ENCODE measurements at regions not wholly inside any gene's neighbourhood (a gene's known extent, or its start where the extent isn't known, plus 50 kb on each side); places are given as distances from the start of the nearest gene placed in this dataset.

DNA sequence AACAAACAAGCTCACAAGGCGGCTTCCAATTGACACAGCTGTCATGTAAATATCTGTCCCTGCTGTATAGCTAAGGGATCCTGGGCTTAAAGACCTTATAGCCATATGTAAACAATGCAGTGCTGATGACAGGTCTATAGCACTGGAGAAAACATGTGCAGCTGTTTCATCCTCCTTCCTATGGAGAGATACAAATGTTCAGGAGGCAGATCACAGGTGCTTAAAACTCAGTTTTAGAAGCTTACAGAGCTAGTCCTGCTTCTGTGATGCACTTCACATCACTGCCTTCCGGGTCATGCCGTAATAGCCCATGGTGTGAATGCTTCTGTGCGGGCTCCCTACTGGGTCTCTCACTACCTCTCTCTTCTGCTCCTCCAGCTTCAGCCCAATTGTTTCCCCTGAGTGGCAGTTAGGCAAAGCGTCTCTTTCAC, 262.4 kb upstream of the CHST9 start:
- in situ Hi-C loops (cut with HindIII; ENCODE audit: low sequenced_read_pairs) = no loop called here
- DNase-seq (ENCODE audit: low spot score) = no peak

DNA sequence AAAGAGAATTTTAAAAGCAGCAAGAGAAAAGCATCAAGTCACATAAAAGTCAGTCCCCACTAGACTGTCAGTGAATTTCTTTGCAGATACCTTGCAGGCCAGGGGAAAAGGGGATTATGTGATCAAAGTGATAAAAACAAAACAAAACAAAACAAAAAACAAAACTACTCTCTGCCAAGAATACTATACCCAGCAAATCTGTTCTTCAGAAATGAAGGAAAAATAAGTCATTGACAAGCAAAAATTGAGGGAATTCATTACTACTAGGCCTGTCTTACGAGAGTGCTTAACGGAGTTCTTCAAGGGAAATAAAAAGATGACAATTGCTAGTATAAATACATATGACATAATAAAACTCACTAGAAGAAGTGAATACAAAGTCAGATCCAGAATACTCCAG, 245.5 kb upstream of the CHST9 start:
- in situ Hi-C loops (cut with HindIII; ENCODE audit: low sequenced_read_pairs) = no loop called here
- no peak for DNase-seq (ENCODE audit: low spot score)

DNA sequence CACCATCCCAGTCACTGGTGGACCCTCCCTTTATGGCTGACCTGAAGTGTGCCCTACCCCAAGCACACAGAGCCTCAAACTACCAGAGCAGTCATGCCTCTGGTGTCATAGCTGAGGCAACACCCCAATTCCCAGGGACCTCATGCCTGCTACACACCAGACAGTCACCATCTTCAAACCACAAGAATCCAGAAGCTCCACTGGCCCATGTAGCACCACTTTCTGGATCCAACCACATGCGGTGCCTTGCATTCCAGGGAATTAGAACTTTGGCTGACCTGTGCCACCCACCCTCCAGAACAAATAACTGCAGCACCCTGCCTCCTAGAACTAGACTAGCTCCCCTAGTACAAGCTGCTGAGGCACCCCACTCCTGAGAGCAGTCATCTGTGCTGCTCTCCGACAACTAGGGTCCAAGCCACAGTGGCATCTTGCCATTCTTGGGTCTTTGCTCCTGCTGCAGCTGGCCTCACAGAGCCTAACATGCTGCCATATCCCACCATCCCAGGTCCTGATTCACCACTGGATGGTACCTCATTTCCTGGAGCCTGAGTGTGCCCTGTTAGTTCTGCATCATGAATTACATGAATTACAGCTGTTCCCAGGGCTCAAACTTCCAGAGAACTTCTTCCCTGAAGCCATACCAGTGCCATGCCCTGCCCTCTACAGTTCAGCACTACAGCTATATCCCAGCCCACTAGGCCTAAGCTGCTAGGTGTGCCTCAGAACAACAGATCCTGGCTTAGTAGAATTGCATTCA, 243.8 kb upstream of the CHST9 start:
- DNase-seq (ENCODE audit: low spot score) = no peak
- in situ Hi-C loops (cut with HindIII; ENCODE audit: low sequenced_read_pairs) = no loop called here

DNA sequence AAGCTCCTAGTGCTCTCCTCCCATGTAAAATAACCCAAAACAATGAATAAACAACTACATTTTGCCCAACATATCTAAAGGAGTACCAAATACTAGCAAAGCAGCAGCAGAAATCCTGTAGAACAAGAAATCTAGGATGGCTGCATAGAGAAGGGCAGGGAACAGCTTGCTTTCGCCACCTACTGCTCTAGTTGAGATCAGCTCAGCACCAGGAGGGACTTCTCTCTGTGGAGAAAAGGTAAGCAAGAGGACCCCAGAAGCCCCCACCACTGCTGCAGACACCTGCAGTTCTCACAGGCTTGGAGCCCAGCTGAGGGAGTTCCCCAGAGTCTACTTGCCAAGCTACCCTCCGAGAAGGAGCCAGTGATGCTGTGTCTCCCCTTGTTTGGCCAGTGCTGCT, 243.0 kb upstream of the CHST9 start:
- in situ Hi-C loops (cut with HindIII; ENCODE audit: low sequenced_read_pairs) = no loop called here

DNA sequence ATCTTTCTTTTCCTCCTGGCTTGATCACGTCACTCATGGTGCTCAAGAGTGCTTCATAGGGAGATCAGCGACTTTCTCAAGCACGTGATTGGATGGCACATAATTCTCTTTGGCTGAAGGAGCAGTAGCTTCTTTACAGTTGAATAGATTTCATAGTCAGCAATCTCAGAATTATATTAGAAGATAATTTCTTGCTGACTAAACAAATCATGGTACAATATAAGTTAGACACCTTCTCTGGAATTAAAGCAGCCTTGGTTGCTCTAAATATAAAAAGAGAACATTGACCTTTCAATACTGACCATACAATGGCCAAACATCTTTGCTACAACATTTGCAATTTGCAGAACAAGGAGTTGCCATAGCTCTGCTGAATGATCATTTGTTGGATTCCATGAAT, 238.5 kb upstream of the CHST9 start:
- DNase-seq (ENCODE audit: low spot score) = no peak
- in situ Hi-C loops (cut with HindIII; ENCODE audit: low sequenced_read_pairs) = no loop called here

More for the DNA sequence above, 243.0 kb upstream of the CHST9 start:
- no peak for DNase-seq (ENCODE audit: low spot score)

DNA sequence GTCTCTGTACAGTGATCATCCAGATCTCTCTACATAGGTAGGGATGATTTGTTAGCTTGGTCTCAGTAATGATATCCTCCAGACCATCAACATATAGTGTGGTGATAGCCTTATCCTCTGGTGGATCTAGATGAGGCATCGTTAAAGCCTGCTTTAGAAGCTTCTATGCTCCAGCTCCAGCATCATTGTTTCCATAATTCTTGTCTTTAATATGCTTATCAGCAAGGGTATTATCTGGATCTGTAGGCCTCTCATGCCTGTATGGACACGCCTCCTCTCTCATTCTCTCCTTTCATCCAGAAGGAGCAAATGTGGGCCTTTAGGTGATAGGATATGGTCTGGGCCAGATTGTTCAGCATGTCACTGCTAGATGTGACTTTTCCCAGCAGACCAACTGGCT, 234.5 kb upstream of the CHST9 start:
- in situ Hi-C loops (cut with HindIII; ENCODE audit: low sequenced_read_pairs) = no loop called here
- DNase-seq (ENCODE audit: low spot score) = no peak

DNA sequence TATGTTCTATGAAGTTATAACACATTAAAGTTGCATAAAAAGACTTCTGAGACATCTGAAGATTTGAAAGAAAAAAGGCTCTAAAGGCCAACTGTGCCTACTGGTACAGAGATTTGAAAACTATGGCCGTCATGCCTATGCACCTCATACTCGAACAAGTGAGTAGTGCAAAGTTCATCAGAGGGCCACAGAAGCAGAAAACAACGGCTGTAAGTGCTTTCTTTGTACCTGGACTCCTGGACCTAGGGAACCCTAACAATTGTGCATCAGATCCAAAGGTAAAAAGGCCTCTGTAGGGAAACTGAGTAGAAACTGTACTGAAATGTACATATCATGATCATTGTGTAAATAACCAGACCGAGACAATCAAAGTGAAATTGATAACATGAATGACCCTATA, 230.4 kb upstream of the CHST9 start:
- DNase-seq (ENCODE audit: low spot score) = no peak
- in situ Hi-C loops (cut with HindIII; ENCODE audit: low sequenced_read_pairs) = no loop called here

DNA sequence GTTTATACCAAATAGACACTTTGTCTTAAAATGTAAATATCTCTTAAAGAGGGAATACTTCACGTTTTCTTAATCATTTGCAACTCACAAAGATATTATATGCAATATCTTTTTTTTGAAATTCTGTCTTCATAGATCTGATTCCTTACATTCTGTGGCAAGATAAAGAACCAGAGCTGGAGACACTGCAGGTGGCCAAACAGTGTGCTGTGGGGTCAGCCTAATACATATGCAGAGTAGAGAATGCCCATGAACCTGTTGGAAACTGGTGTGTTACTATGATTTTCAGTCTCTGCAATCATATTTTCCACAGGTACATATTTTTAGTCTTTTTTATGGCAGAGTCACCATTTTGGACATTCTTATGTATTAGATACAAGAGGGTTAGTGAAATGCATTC, 229.6 kb upstream of the CHST9 start:
- DNase-seq (ENCODE audit: low spot score) = no peak
- in situ Hi-C loops (cut with HindIII; ENCODE audit: low sequenced_read_pairs) = no loop called here

DNA sequence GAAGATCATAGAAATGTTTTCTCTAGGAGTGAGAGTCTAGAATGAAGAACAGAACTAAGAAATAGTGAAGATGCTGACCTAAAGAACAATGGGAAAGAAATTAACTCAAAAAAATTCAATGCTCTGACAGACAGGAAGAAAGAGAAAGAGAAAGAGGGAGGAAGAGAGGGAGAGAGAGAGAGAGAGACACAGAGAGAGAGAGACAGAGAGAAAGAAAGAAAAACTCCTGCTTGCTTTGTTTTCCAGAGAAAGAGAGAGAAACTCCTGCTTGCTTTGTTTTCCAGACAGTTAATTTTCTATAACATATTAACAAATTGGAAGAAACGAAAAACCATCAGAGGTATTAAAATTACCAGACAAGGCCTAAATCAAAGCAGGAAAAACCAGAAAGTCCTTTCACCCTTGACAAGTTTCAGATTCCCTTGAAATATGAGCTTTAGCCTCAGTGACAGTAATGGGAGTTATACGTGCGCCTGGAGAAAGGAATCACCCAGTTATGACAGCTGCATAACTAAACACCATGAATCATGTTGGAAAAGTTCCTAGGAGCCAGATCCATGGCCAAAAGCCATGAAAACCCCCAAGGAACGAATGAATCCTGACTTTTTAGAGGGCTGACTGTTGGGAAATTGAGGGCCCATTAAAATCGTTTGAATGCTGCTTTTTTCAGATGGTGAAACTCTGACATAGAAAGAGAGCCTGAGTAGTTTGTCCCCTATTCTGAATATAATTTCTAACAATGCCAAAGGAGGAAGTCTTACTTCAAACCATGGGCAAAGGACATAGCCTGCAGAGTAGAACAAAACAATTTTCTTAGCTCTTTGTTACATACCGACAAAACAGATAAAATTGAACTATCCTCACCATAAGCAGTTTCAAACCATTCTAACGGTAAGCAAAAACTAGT, 228.6 kb upstream of the CHST9 start:
- in situ Hi-C loops (cut with HindIII; ENCODE audit: low sequenced_read_pairs) = no loop called here

DNA sequence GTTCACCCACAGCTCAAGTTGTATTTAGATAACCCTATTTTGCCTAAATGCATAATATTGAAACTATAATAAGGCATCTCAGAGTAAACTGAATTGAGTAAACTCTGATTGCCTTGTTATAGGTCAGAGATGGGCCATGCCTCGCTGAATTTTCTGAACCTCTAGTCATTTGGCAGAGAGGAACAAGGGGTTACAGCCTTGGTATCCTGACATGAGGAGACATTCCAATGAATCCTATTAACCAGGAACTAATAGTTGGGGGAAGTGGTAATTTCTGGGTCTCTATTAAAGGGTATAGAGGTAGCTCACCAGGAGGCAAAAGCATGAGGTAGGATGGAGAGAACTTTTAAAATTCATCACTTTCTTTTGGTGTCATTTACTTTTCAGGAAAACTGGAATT, 227.4 kb upstream of the CHST9 start:
- DNase-seq (ENCODE audit: low spot score) = no peak
- in situ Hi-C loops (cut with HindIII; ENCODE audit: low sequenced_read_pairs) = no loop called here

More for the DNA sequence above, 228.6 kb upstream of the CHST9 start:
- DNase-seq (ENCODE audit: low spot score) = no peak

DNA sequence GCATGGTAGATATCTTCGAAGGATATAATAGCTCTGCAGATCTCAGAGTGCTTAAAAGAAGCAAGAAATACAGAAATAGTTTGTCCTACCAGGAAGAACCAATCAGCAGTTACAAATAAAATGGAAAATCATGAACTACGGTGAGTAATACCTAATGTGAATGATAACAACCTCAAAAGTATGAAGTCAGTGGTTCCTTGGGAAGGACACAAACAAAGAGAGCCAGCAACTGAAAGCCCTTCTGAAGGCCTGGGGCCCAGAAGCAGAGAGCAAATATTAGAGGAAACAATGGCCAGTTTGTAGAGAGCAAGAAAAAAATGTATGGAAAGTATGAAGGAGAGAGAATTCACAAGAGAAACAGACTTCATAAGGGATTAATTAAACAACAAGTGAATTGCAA, 226.8 kb upstream of the CHST9 start:
- DNase-seq (ENCODE audit: low spot score) = no peak
- in situ Hi-C loops (cut with HindIII; ENCODE audit: low sequenced_read_pairs) = no loop called here

DNA sequence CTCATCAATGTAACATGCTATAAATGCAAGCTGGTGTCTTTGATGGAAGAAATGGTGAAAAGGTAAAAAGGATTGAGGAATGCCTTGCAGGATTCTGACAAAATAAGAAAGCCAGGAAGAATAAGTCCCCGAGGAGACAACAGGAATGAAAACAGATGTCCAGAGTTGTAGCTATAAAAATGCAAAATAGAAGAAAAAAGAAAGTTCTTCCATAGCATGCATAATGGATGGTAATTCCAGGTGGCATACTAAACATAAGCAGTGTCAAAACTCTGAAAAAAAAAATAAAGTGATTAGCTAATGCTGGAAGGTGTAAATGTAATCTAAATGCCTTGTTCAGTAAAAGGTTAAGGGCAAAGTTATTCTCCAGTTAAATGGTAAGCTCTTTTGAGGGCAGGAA, 225.9 kb upstream of the CHST9 start:
- in situ Hi-C loops (cut with HindIII; ENCODE audit: low sequenced_read_pairs) = no loop called here
- no peak for DNase-seq (ENCODE audit: low spot score)

DNA sequence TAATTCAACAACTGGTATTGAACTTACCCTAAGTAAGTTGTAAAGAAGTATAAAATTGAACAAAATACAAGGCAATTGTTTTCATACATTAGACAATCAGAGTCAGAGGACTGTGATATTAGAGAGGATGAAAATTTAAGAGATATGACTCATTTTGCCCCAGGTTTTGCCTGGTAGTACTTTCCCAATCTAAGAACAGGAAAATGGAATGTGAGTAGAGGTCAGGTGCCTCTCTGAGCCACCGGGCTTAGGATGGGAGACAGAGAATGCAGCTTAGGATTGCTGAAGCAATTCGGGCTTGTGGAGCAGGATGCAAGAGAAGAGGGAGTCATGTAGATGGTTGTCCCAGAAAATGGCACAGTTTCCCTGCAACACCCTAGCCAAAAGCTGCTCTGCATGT, 219.7 kb upstream of the CHST9 start:
- in situ Hi-C loops (cut with HindIII; ENCODE audit: low sequenced_read_pairs) = no loop called here
- no peak for DNase-seq (ENCODE audit: low spot score)

DNA sequence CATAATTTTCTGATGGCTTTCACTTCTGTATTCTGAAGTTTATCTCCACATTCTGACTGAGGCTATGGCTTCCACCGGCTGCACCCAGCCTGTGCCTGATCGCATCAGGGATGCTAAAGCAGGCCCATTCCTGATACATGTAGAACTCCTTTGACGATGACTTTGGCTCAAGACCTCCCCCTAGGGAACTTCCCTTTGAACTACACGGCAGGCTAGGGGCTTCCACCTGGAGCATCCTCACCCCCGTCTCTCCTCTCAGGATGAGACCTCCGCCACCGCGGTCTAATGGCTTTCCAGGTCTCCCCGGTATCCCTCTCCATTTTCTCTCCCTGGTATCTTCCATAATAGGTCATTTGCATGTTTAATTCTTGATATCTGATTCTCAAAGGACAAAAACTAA, 214.9 kb upstream of the CHST9 start:
- in situ Hi-C loops (cut with HindIII; ENCODE audit: low sequenced_read_pairs) = no loop called here
- no peak for DNase-seq (ENCODE audit: low spot score)

DNA sequence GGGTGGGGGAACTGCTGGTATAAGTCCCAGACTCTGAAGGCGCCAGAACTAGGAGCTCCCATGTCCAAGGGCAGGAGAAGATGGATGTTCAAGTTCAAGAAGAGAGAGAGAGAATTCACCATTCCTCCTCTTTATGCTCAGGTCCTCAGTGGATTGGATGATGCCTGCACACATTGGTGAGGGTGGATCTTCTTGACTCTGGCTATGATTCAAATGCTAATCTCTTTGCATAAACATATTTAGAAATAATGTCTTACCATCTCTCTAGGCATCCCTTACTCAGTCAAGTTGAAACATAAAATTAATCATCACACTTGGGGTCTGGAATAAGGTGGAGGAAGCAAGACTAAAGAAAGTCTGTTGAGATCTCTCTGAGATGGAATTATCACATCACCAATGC, 210.6 kb upstream of the CHST9 start:
- DNase-seq (ENCODE audit: low spot score) = no peak
- in situ Hi-C loops (cut with HindIII; ENCODE audit: low sequenced_read_pairs) = no loop called here

DNA sequence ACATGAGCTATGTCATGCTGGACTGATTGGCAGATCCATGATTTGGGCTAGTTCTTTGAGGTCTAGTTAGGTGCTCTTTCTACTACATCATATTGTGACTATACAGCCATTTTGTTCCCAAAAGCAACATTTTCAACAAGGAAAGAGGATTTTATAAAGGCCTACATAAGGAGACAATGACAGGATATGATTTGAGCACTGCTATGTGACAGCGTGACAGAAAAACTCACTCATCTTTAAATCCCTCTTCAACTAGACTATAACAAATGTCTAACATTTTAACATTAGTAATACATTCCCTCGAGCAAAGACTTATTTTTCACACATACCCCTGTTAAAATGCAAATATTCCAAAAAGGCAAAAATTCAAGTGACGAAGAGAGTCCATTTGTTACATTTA, 209.6 kb upstream of the CHST9 start:
- no peak for DNase-seq (ENCODE audit: low spot score)
- in situ Hi-C loops (cut with HindIII; ENCODE audit: low sequenced_read_pairs) = no loop called here

DNA sequence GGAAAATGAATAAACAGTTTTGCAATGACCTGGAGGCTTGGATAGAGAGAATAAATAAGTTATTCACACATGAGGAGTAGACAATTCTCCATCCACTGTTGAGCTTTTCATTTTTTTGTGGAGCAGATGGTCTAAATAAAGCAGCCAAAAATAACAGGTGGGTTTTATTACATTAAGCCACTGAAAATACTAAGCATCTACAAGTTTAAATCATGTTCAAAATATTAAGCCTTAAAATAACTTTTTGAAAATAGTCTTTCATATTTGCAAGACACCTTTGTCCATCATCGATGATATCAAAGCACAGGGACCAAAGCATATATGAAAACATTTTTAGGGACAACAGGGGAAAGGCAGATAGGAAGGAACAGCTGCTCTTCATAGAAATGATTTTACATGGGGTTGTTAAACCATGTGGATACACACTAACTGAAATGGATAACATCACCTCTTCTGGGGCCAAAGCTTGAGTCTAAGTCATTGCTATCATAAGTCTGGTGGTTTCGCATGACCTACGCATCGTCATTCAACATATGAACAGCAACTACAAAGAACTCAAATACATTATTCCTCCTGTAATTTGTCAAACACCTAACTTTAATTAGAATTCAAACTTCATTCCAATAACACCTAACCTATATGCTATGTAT, 197.6 kb upstream of the CHST9 start:
- in situ Hi-C loops (cut with HindIII; ENCODE audit: low sequenced_read_pairs) = no loop called here
- DNase-seq (ENCODE audit: low spot score) = no peak

DNA sequence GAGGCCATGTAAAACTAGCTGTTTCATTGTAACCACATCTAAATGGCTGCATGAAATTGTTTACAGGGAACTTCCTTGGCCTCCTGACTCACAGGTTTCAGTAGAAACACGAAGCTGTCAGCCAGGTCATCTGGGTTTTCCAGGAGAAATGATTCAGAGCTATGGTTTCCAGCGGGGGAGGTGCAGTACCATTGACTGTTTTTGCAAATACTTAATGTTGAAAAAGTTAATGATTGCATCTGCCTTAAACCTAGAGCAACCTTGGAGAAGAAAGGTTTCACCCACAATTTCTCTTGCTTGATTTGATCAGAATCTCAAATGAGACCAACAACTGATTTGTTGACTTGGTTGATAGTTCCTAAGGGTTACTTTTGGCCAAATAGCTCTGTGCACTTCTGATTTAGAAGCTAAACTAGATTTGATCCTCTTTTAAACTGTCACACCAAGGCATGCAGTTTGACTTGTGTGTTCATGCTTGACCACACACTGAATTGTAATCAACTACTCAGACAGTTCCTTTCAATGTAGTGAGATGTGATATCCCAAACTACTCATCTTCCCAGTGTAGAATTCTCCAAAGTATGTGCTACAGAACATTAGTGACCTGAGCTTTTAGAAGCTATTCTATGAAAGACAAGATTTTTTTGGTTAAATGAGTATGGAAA, 193.5 kb upstream of the CHST9 start:
- in situ Hi-C loops (cut with HindIII; ENCODE audit: low sequenced_read_pairs) = no loop called here
- DNase-seq (ENCODE audit: low spot score) = no peak

DNA sequence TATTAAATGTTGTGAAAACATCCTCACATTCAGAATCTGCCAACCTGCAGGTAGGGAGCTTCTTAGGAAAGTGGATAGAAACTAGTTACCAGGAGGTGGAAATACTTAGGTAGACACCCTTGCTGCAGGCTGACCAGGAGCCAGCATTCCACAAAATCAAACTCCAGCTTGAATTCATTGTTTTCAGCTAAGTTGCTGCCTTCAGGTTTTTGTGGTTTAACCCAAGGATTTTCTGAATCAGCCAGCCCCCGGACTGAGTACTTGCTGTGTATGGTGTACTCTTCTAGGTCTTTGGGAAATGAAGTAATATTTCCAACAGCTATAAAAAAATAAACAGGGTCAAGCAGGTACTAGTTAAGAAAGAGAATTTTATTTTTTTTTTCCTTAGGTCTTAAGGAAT, 192.1 kb upstream of the CHST9 start:
- no peak for DNase-seq (ENCODE audit: low spot score)
- in situ Hi-C loops (cut with HindIII; ENCODE audit: low sequenced_read_pairs) = no loop called here

DNA sequence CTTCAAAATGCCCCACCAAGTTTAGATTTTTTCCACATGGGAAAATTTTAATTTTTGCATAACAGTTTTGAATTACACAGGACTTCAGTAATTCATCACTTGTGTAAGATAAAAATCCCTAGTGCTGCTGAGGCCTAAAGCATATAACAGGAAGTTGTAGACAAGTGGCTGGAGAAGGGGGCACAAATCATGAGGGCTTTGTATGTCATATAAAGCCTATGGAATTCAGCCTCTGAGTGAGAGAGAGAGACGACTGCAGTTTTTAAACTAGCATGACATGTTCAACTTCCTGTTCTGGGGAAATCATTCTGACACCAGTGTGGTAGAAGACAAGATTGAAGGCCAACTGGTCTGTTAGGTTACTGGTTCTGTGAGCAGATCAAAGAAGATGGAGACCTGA, 187.3 kb upstream of the CHST9 start:
- DNase-seq (ENCODE audit: low spot score) = no peak

More for the DNA sequence above, 187.3 kb upstream of the CHST9 start:
- in situ Hi-C loops (cut with HindIII; ENCODE audit: low sequenced_read_pairs) = no loop called here

Measured in G401 (cell line).